H1 (cell line): ENCODE measurements at regions not wholly inside any gene's neighbourhood (a gene's known extent, or its start where the extent isn't known, plus 50 kb on each side); places are given as distances from the start of the nearest gene placed in this dataset.

ENCODE experiments used
- CTCF ChIA-PET: fragments of 300-600 bp; sonication (Branson Sonifier 250); formaldehyde crosslinking; loops from one replicate; lab custom pipeline; 2021; ENCODE audit not compliant: partially characterized antibody; lab: Charles Lee
- POLR2A ChIA-PET: fragments of 300-600 bp; sonication (Branson Sonifier 250); formaldehyde crosslinking; loops from one replicate; lab custom pipeline; 2021; ENCODE audit warnings: inconsistent platforms; ENCODE audit not compliant: partially characterized antibody; lab: Charles Lee
- DNase-seq, 2 experiments: peaks; one replicate each; pipeline versions ENCODE4 v3.0.0 to v3.0.0-alpha.2; 2010 to 2022; ENCODE audit warnings: low spot score in 2 of 2, low read depth in 1 of 2, mixed read lengths in 1 of 2
- FAIRE-seq: peaks from 2 replicates; lab custom pipeline; 2011; peaks lifted over from hg19 to GRCh38; lab: Jason Lieb, UNC
- H2AFZ ChIP-seq: 2 replicates; pipeline ENCODE4 v1.8.1; 2012; ENCODE audit warnings: low read length, inconsistent platforms
- H2AK5ac ChIP-seq: 2 replicates; pipeline ENCODE4 v1.6.1; 2013; ENCODE audit warnings: low read depth, low read length
- H2BK120ac ChIP-seq: replicated peaks from 2 replicates; pipeline ENCODE3; 2013; ENCODE audit warnings: low read depth, low read length, inconsistent platforms
- H2BK12ac ChIP-seq: 2 replicates; pipeline ENCODE4 v1.6.1; 2013; ENCODE audit warnings: low read depth, low read length
- H2BK15ac ChIP-seq: 2 replicates; pipeline ENCODE4 v1.6.1; 2013; ENCODE audit warnings: low read length
- H2BK20ac ChIP-seq: 2 replicates; pipeline ENCODE4 v1.6.1; 2013; ENCODE audit warnings: low read length
- H2BK5ac ChIP-seq: 2 replicates; pipeline ENCODE4 v1.6.1; 2013; ENCODE audit warnings: low read depth, low read length
- H3K14ac ChIP-seq: 2 replicates; pipeline ENCODE4 v1.6.1; 2013; ENCODE audit warnings: inconsistent platforms; ENCODE audit not compliant: insufficient read length
- H3K18ac ChIP-seq: 2 replicates; pipeline ENCODE4 v1.6.1; 2013; ENCODE audit warnings: low read length; ENCODE audit errors: extremely low read depth
- H3K23ac ChIP-seq: 2 replicates; pipeline ENCODE4 v1.6.1; 2013; ENCODE audit warnings: inconsistent platforms; ENCODE audit not compliant: insufficient read length
- H3K23me2 ChIP-seq: 2 replicates; pipeline ENCODE4 v1.6.1; 2013; ENCODE audit warnings: low read depth, low read length
- H3K27ac ChIP-seq: 2 replicates; pipeline ENCODE4 v1.6.1; 2011; ENCODE audit warnings: low read depth, low read length, inconsistent platforms
- H3K27me3 ChIP-seq, 4 experiments: replicated peaks in 1 of 4; 1 replicate in 1 of 4; 2 replicates in 3 of 4; pipeline versions ENCODE4 v1.6.1 to v1.8.1; 2011 to 2013; ENCODE audit warnings: low read length in 3 of 4, mild to moderate bottlenecking in 3 of 4, inconsistent platforms in 2 of 4, mixed read lengths in 2 of 4, moderate library complexity in 1 of 4; ENCODE audit not compliant: control insufficient read depth in 3 of 4, insufficient read depth in 3 of 4; ENCODE audit errors: extremely low read depth in 1 of 4
- H3K36me3 ChIP-seq, 4 experiments: 2 replicates each; pipeline versions ENCODE4 v1.6.1 to v1.8.1; 2011 to 2013; ENCODE audit warnings: mild to moderate bottlenecking in 4 of 4, low read length in 3 of 4, moderate library complexity in 2 of 4, control low read depth in 1 of 4, inconsistent platforms in 1 of 4; ENCODE audit not compliant: insufficient read depth in 4 of 4, control insufficient read depth in 2 of 4
- H3K4ac ChIP-seq: replicated peaks from 2 replicates; pipeline ENCODE3; 2013; ENCODE audit warnings: low read length, low read depth, mixed read lengths, inconsistent platforms; ENCODE audit not compliant: insufficient read length
- H3K4me1 ChIP-seq, 4 experiments: replicated peaks in 1 of 4; 1 replicate in 1 of 4; 2 replicates in 3 of 4; pipeline versions ENCODE4 v1.6.1 to v1.8.1; 2011 to 2013; ENCODE audit warnings: low read length in 3 of 4, inconsistent platforms in 2 of 4, mixed read lengths in 1 of 4; ENCODE audit not compliant: insufficient read depth in 4 of 4, control insufficient read depth in 3 of 4
- H3K4me2 ChIP-seq, 2 experiments: 2 replicates each; pipeline versions ENCODE4 v1.6.1 to v1.8.1; 2011 to 2013; ENCODE audit warnings: low read depth in 2 of 2, low read length in 2 of 2, control low read depth in 1 of 2, inconsistent platforms in 1 of 2, mild to moderate bottlenecking in 1 of 2; ENCODE audit not compliant: insufficient read depth in 1 of 2
- H3K4me3 ChIP-seq, 4 experiments: fragments of 200-600, 300-600 bp in 1 of 4; sonication (generic), shearing (Covaris generic), sonication (Bioruptor Twin) in 1 of 4; 2 replicates each; pipeline versions ENCODE4 v1.5.1 to v1.8.1; 2011 to 2016; ENCODE audit warnings: low read length in 4 of 4, low read depth in 3 of 4, control low read depth in 2 of 4, inconsistent platforms in 2 of 4, mild to moderate bottlenecking in 2 of 4, mixed read lengths in 1 of 4, moderate library complexity in 1 of 4; ENCODE audit not compliant: insufficient read depth in 2 of 4; ENCODE audit errors: extremely low read depth in 1 of 4
- H3K56ac ChIP-seq: replicated peaks from 2 replicates; pipeline ENCODE3; 2013; ENCODE audit warnings: low read depth, mild to moderate bottlenecking, mixed read lengths, low read length, inconsistent platforms; ENCODE audit not compliant: insufficient read length
- H3K79me1 ChIP-seq: 2 replicates; pipeline ENCODE4 v1.6.1; 2013; ENCODE audit warnings: low read depth, low read length, control low read depth
- H3K79me2 ChIP-seq, 2 experiments: 2 replicates each; pipeline versions ENCODE4 v1.6.1 to v1.8.1; 2012 to 2013; ENCODE audit warnings: low read length in 2 of 2, mild to moderate bottlenecking in 2 of 2, inconsistent platforms in 1 of 2; ENCODE audit not compliant: insufficient read depth in 2 of 2, control insufficient read depth in 1 of 2
- H3K9ac ChIP-seq, 4 experiments: replicated peaks in 1 of 4; 1 replicate in 1 of 4; 2 replicates in 3 of 4; pipeline versions ENCODE4 v1.6.1 to v1.8.1; 2011 to 2013; ENCODE audit warnings: low read depth in 3 of 4, low read length in 3 of 4, control low read depth in 2 of 4, mild to moderate bottlenecking in 2 of 4, moderate library complexity in 2 of 4, inconsistent platforms in 1 of 4; ENCODE audit errors: extremely low read depth in 1 of 4
- H3K9me3 ChIP-seq, 2 experiments: 2 replicates each; pipeline versions ENCODE4 v1.6.1 to v1.8.1; 2012 to 2013; ENCODE audit warnings: mild to moderate bottlenecking in 2 of 2, moderate library complexity in 2 of 2, control low read depth in 1 of 2, inconsistent platforms in 1 of 2, low read depth in 1 of 2, low read length in 1 of 2, mixed read lengths in 1 of 2; ENCODE audit not compliant: insufficient read depth in 2 of 2
- H4K20me1 ChIP-seq, 2 experiments: replicated peaks in 1 of 2; 2 replicates each; pipeline versions ENCODE3 to v1.8.1; 2011 to 2013; ENCODE audit warnings: inconsistent platforms in 2 of 2, low read length in 2 of 2, mild to moderate bottlenecking in 1 of 2; ENCODE audit not compliant: insufficient read depth in 2 of 2, control insufficient read depth in 1 of 2
- H4K5ac ChIP-seq: 2 replicates; pipeline ENCODE4 v1.6.1; 2013; ENCODE audit warnings: low read length, low read depth, mixed read lengths, inconsistent platforms; ENCODE audit not compliant: insufficient read length
- H4K8ac ChIP-seq: 2 replicates; pipeline ENCODE4 v1.8.0; 2013; ENCODE audit warnings: mild to moderate bottlenecking, moderate library complexity, low read length, inconsistent platforms; ENCODE audit not compliant: insufficient read depth; ENCODE audit errors: extremely low read depth
- H4K91ac ChIP-seq: replicated peaks from 2 replicates; pipeline ENCODE3; 2013; ENCODE audit warnings: low read length, mixed read lengths, inconsistent platforms; ENCODE audit not compliant: insufficient read length
- CBX5 ChIP-seq: fragments of 300-800, 300-1000 bp; sonication (generic); IDR thresholded peaks from 2 replicates; pipeline ENCODE4 v1.7.1; 2016; ENCODE audit warnings: antibody characterized with exemption, low read length, low read depth
- YY1 ChIP-seq: IDR thresholded peaks from 2 replicates; pipeline ENCODE4 v1.6.1; 2011; ENCODE audit warnings: low read depth, mild to moderate bottlenecking, low read length
- WGBS, 2 experiments: shearing (Covaris generic) in 1 of 2; methylation state at CpG; one replicate each; pipeline versions ENCODE4 v1.1.6 to v1.1.7; 2013 to 2015; ENCODE audit warnings: low lambda C conversion rate in 2 of 2, mixed read lengths in 2 of 2, inconsistent platforms in 1 of 2, low coverage in 1 of 2, missing lambda C conversion rate in 1 of 2; ENCODE audit not compliant: insufficient replicate concordance in 2 of 2, insufficient coverage in 1 of 2, insufficient read length in 1 of 2; ENCODE audit errors: extremely low coverage in 1 of 2, missing lambda C conversion rate in 1 of 2; 5-methylcytosine and 5-hydroxymethylcytosine counted together

GRCh38 chr20:16940701-16941100, 192.5 kb downstream of the OTOR start:
- Histone ChIP-seq H3K27me3 (no peaks in the 10 kb centered on the region), H3K79me2 (no peaks in the 10 kb centered on the region), H3K4ac (no peak overlapping the region), H3K4me1 (peaks cover 0 to 14% (median 11%) of the 10 kb centered on the region in 4 experiments; a peak in 3 of 7 replicates), H3K36me3 (no peaks in the 10 kb centered on the region; a peak in 1 of 8 replicates), H3K4me2 (peak overlapping the region; percentile 10 to 19; a peak in 1 of 4 replicates), H3K23me2 (no peaks in the 10 kb centered on the region), H2BK15ac (no peak overlapping the region), H3K23ac (no peak overlapping the region), H4K8ac (no peak overlapping the region), H2BK20ac (0 out of 2 replicates have a peak overlapping the region, but pooled peaks have one; percentile 63), H2BK120ac (no peak overlapping the region), H3K56ac (no peak overlapping the region), H3K9ac (no peak overlapping the region), H2AK5ac (no peak overlapping the region), H3K27ac (no peak overlapping the region), H2BK12ac (no peak overlapping the region), H3K9me3 (no peaks in the 10 kb centered on the region), H3K4me3 (no peak overlapping the region), H2AFZ (no peak overlapping the region), H3K79me1 (no peaks in the 10 kb centered on the region), H4K20me1 (no peaks in the 10 kb centered on the region), H2BK5ac (0 out of 2 replicates have a peak overlapping the region, but pooled peaks have one; percentile 79), H3K18ac (no peak overlapping the region), H3K14ac (no peak overlapping the region), H4K91ac (no peak overlapping the region), H4K5ac (no peak overlapping the region)
- POLR2A ChIA-PET, result no interaction called here
- 7% methylated on average over 1 of the region's 1 CpG; no CpG with 5 or more reads in 1 of the 2 experiments for WGBS, 2 experiments
- TF ChIP-seq CBX5 (no peak), YY1 (peak; percentile 55; the same call in 1 of the 2 replicates)
- DNase-seq (no peak), FAIRE-seq (peak; percentile 86)
- CTCF ChIA-PET, result interaction anchor here (0.6 to 0.9 kb wide), 2 partner anchors 38 to 451 kb away, joined by 3 to 7 read pairs; no protein-coding TSS in a partner anchor
